ENCODE measurements at regions not wholly inside any gene's neighbourhood (a gene's known extent, or its start where the extent isn't known, plus 50 kb on each side); places are given as distances from the start of the nearest gene placed in this dataset.

- TF ChIP-seq POLR2AphosphoS5 (IDR thresholded peaks at IDR 0.05; ENCODE audit: borderline replicate concordance, low read depth, low read length): no peak
- no peak for TF ChIP-seq EZH2 (IDR thresholded peaks at IDR 0.05)
These were observed 96.1 kb downstream of the TMEM121 start for GRCh38 chr14:105622329-105622955.

All from SK-N-MC (cell line).